ENCODE measurements at regions not wholly inside any gene's neighbourhood (a gene's known extent, or its start where the extent isn't known, plus 50 kb on each side); places are given as distances from the start of the nearest gene placed in this dataset.

- Mint-ChIP-seq H3K27me3 (ENCODE audit: low read depth, unreplicated experiment) (no peaks in the 10 kb centered on the region), H3K36me3 (ENCODE audit: low read depth, unreplicated experiment) (peaks cover 12% of the 10 kb centered on the region), H3K9me3 (ENCODE audit: unreplicated experiment) (no peaks in the 10 kb centered on the region), H3K4me3 (ENCODE audit: unreplicated experiment) (no peak overlapping the region), H3K27ac (ENCODE audit: unreplicated experiment) (no peak overlapping the region), H3K4me1 (ENCODE audit: low read depth, unreplicated experiment) (peaks cover 12% of the 10 kb centered on the region)
- no peak overlapping the region for H3K27ac ChIP-seq (ENCODE audit: low read depth, low read length)
- no peaks in the 10 kb centered on the region for H3K4me1 ChIP-seq (ENCODE audit: insufficient read depth, low read length)
- H3K36me3 ChIP-seq (ENCODE audit: insufficient read depth, low read length): no peaks in the 10 kb centered on the region
- H3K27me3 ChIP-seq (ENCODE audit: insufficient read depth, low read length): no peaks in the 10 kb centered on the region
- H4K20me1 ChIP-seq (ENCODE audit: insufficient read depth, low read length): peaks cover 20% of the 10 kb centered on the region
- H3K9me3 ChIP-seq (ENCODE audit: insufficient read depth, low read depth, low read length): no peaks in the 10 kb centered on the region
- no peaks in the 10 kb centered on the region for H3K79me2 ChIP-seq (ENCODE audit: insufficient read depth, low read length)
- no peak overlapping the region for H3K4me2 ChIP-seq (ENCODE audit: low read length)
- no peak overlapping the region for H2AFZ ChIP-seq (ENCODE audit: low read depth, low read length)
- DNase-seq (ENCODE audit: low read depth) (peak; percentile 72), FAIRE-seq (no peak)
- no peak overlapping the region for H3K4me3 ChIP-seq (ENCODE audit: insufficient read depth, low read depth, low read length)
- no peak overlapping the region for H3K9ac ChIP-seq (ENCODE audit: low read length)
- TF ChIP-seq CTCF (IDR thresholded peaks at IDR 0.05; ENCODE audit: insufficient read depth, low read depth, low read length) (no peak), EZH2 (IDR thresholded peaks at IDR 0.05; ENCODE audit: insufficient read depth, low read length) (no peak)
These were observed 191.6 kb downstream of the PTPRC start for GRCh38 chr1:198830412-198830811.

GRCh38 chr1:198833706-198834503, 195.1 kb downstream of the PTPRC start:
- H4K20me1 ChIP-seq (ENCODE audit: insufficient read depth, low read length): peaks cover 44% of the 10 kb centered on the region
- Mint-ChIP-seq H3K27ac (ENCODE audit: unreplicated experiment) (no peak overlapping the region), H3K4me3 (ENCODE audit: unreplicated experiment) (no peak overlapping the region), H3K27me3 (ENCODE audit: low read depth, unreplicated experiment) (no peaks in the 10 kb centered on the region), H3K9me3 (ENCODE audit: unreplicated experiment) (no peaks in the 10 kb centered on the region), H3K4me1 (ENCODE audit: low read depth, unreplicated experiment) (peaks cover 12% of the 10 kb centered on the region), H3K36me3 (ENCODE audit: low read depth, unreplicated experiment) (peaks cover 8% of the 10 kb centered on the region)
- FAIRE-seq (no peak), DNase-seq (ENCODE audit: low read depth) (no peak)
- no peak overlapping the region for H3K27ac ChIP-seq (ENCODE audit: low read depth, low read length)
- H3K79me2 ChIP-seq (ENCODE audit: insufficient read depth, low read length): peaks cover 4% of the 10 kb centered on the region
- H2AFZ ChIP-seq (ENCODE audit: low read depth, low read length): no peak overlapping the region
- H3K9me3 ChIP-seq (ENCODE audit: insufficient read depth, low read depth, low read length): no peaks in the 10 kb centered on the region
- TF ChIP-seq EZH2 (IDR thresholded peaks at IDR 0.05; ENCODE audit: insufficient read depth, low read length) (no peak), CTCF (IDR thresholded peaks at IDR 0.05; ENCODE audit: insufficient read depth, low read depth, low read length) (no peak)
- H3K4me1 ChIP-seq (ENCODE audit: insufficient read depth, low read length): no peaks in the 10 kb centered on the region
- peaks cover 4% of the 10 kb centered on the region for H3K36me3 ChIP-seq (ENCODE audit: insufficient read depth, low read length)
- no peaks in the 10 kb centered on the region for H3K27me3 ChIP-seq (ENCODE audit: insufficient read depth, low read length)
- H3K4me2 ChIP-seq (ENCODE audit: low read length): no peak overlapping the region
- H3K9ac ChIP-seq (ENCODE audit: low read length): no peak overlapping the region
- H3K4me3 ChIP-seq (ENCODE audit: insufficient read depth, low read depth, low read length): no peak overlapping the region

Measured in astrocyte (in vitro differentiated cells and primary cell).